GM23248 (cell line): ENCODE measurements at regions not wholly inside any gene's neighbourhood (a gene's known extent, or its start where the extent isn't known, plus 50 kb on each side); places are given as distances from the start of the nearest gene placed in this dataset.

ENCODE experiments used
- DNase-seq: peaks from one replicate; pipeline ENCODE4 v3.0.0-alpha.2; 2015
- H2AFZ ChIP-seq: fragments of 200-600 bp; sonication (generic); 2 replicates; pipeline ENCODE4 v1.6.1; 2016; ENCODE audit warnings: antibody characterized with exemption
- H3F3A ChIP-seq: fragments of 200-600 bp; sonication (generic); 2 replicates; pipeline ENCODE4 v1.6.1; 2016; ENCODE audit warnings: mild to moderate bottlenecking, antibody characterized with exemption, mixed run types; ENCODE audit not compliant: insufficient read depth
- H3K27ac ChIP-seq: fragments of 200-600 bp; sonication (generic); 2 replicates; pipeline ENCODE4 v1.5.1; 2016; ENCODE audit warnings: mild to moderate bottlenecking
- H3K27me3 ChIP-seq: fragments of 200-600 bp; sonication (generic); replicated peaks from 2 replicates; pipeline ENCODE4 v1.6.1; 2016; ENCODE audit warnings: mild to moderate bottlenecking; ENCODE audit not compliant: insufficient read depth
- H3K36me3 ChIP-seq: fragments of 200-600 bp; sonication (generic); 2 replicates; pipeline ENCODE4 v1.6.1; 2016; ENCODE audit warnings: low read depth, mild to moderate bottlenecking
- H3K4me1 ChIP-seq: fragments of 200-600 bp; sonication (generic); 2 replicates; pipeline ENCODE4 v1.6.1; 2016; ENCODE audit warnings: mild to moderate bottlenecking; ENCODE audit not compliant: insufficient read depth
- H3K4me2 ChIP-seq: fragments of 200-600 bp; sonication (generic); one replicate; pipeline ENCODE4 v1.6.1; 2016; ENCODE audit warnings: mild to moderate bottlenecking; ENCODE audit not compliant: unreplicated experiment
- H3K4me3 ChIP-seq: fragments of 200-600 bp; sonication (generic); 2 replicates; pipeline ENCODE4 v1.5.1; 2016; ENCODE audit warnings: mild to moderate bottlenecking
- H3K79me2 ChIP-seq: fragments of 200-600 bp; sonication (generic); 2 replicates; pipeline ENCODE4 v1.6.1; 2016; ENCODE audit warnings: mild to moderate bottlenecking; ENCODE audit not compliant: insufficient read depth
- H3K9ac ChIP-seq: fragments of 200-600 bp; sonication (generic); 2 replicates; pipeline ENCODE4 v1.6.1; 2016; ENCODE audit warnings: mild to moderate bottlenecking
- H3K9me2 ChIP-seq: fragments of 200-600 bp; sonication (generic); 2 replicates; pipeline ENCODE4 v1.6.1; 2016; ENCODE audit warnings: mixed run types, mild to moderate bottlenecking, moderate library complexity; ENCODE audit not compliant: insufficient read depth
- H3K9me3 ChIP-seq: fragments of 200-600 bp; sonication (generic); one replicate; pipeline ENCODE4 v1.6.1; 2017; ENCODE audit warnings: low read depth
- H4K20me1 ChIP-seq: fragments of 200-600 bp; sonication (generic); 2 replicates; pipeline ENCODE4 v1.6.0; 2016; ENCODE audit not compliant: insufficient read depth
- EZH2 ChIP-seq: fragments of 200-600 bp; sonication (generic); IDR thresholded peaks from 2 replicates; pipeline ENCODE4 v1.6.1; 2018; ENCODE audit warnings: antibody characterized with exemption, mild to moderate bottlenecking; ENCODE audit not compliant: insufficient read depth, poor library complexity, severe bottlenecking
- EZH2phosphoT487 ChIP-seq: fragments of 200-600 bp; sonication (generic); IDR thresholded peaks from 2 replicates; pipeline ENCODE4 v1.6.1; 2018; ENCODE audit warnings: antibody characterized with exemption, moderate library complexity, mild to moderate bottlenecking, low read depth; ENCODE audit not compliant: insufficient read depth
- WGBS, 2 experiments: methylation state at CpG; one replicate each; pipeline ENCODE4 v1.1.6; 2015 to 2017; ENCODE audit warnings: low lambda C conversion rate in 2 of 2, low coverage in 1 of 2; ENCODE audit errors: missing lambda C conversion rate in 2 of 2; 5-methylcytosine and 5-hydroxymethylcytosine counted together
- in situ Hi-C: fragments of 300-500 bp; cut with MboI; formaldehyde crosslinking; loops from 2 replicates; pipeline ENCODE4 v1.15.0; 2020

GRCh38 chr11:134559602-134559962 is 147.5 kb upstream of the B3GAT1 start:
- Histone ChIP-seq H3K4me2 (no peak overlapping the region), H3K79me2 (no peaks in the 10 kb centered on the region), H3K9ac (no peak overlapping the region), H3K9me2 (no peaks in the 10 kb centered on the region), H3K4me1 (no peaks in the 10 kb centered on the region), H3K27me3 (no peaks in the 10 kb centered on the region), H3K36me3 (no peaks in the 10 kb centered on the region), H3K4me3 (no peak overlapping the region), H3K9me3 (no peaks in the 10 kb centered on the region), H2AFZ (no peak overlapping the region), H3F3A (no peaks in the 10 kb centered on the region), H4K20me1 (no peaks in the 10 kb centered on the region), H3K27ac (no peak overlapping the region)
- DNase-seq = no peak
- TF ChIP-seq EZH2 (no peak), EZH2phosphoT487 (no peak)
- in situ Hi-C loops = no loop called here
- WGBS, 2 experiments = 8 to 9% methylated on average over 9 of the region's 9 CpGs

- H3F3A ChIP-seq = no peaks in the 10 kb centered on the region
- WGBS, 2 experiments = 16 to 25% methylated on average over 9 to 16 of the region's 16 CpGs
- TF ChIP-seq EZH2phosphoT487 (no peak), EZH2 (no peak)
- H3K9me2 ChIP-seq = no peaks in the 10 kb centered on the region
- no peak overlapping the region for H3K4me3 ChIP-seq
- no peak for DNase-seq
- H3K27me3 ChIP-seq = no peaks in the 10 kb centered on the region
- in situ Hi-C loops = no loop called here
- H3K4me1 ChIP-seq = no peaks in the 10 kb centered on the region
- H4K20me1 ChIP-seq = no peaks in the 10 kb centered on the region
- H2AFZ ChIP-seq = no peak overlapping the region
- no peaks in the 10 kb centered on the region for H3K9me3 ChIP-seq
- H3K79me2 ChIP-seq = no peaks in the 10 kb centered on the region
- H3K4me2 ChIP-seq = no peak overlapping the region
- no peaks in the 10 kb centered on the region for H3K36me3 ChIP-seq
- H3K9ac ChIP-seq = no peak overlapping the region
- no peak overlapping the region for H3K27ac ChIP-seq
These were observed 147.0 kb upstream of the B3GAT1 start for GRCh38 chr11:134558916-134559601.

DNA sequence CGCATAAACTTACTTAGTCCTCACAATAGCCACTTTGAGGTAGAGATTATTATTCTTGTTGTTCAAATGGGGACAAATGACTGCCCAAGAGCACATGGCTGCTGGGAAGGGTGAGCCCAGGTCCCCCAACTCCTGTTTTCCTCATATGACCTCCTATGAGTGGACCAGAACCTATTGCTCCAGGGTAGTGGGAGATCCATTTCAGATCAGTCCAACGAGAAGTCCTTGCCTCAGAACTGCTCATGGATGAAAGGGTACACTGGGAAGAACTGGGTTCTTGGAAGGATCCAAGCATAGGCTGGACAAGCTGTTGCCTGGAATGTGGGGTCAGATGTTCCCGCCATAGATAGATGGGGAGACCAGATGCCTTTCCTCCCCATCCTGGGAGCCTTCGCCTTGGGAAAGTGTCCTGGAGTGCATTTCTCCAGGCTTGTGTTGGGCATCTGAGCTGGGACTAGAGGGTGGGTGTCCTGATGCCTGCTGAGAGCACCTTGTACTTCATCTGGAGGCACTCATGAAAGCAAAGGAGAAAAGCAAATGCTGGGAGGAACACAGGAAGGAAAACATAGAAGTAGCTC is 146.3 kb upstream of the B3GAT1 start:
- no peak for DNase-seq
- TF ChIP-seq EZH2phosphoT487 (no peak), EZH2 (no peak)
- H3F3A ChIP-seq = no peaks in the 10 kb centered on the region
- no peaks in the 10 kb centered on the region for H3K9me3 ChIP-seq
- no peak overlapping the region for H3K4me2 ChIP-seq
- no peaks in the 10 kb centered on the region for H3K4me1 ChIP-seq
- H4K20me1 ChIP-seq = no peaks in the 10 kb centered on the region
- H3K27ac ChIP-seq = no peak overlapping the region
- in situ Hi-C loops = no loop called here
- no peak overlapping the region for H3K9ac ChIP-seq
- WGBS, 2 experiments = 17 to 22% methylated on average over 4 of the region's 4 CpGs
- H3K27me3 ChIP-seq = no peaks in the 10 kb centered on the region
- no peaks in the 10 kb centered on the region for H3K9me2 ChIP-seq
- H3K79me2 ChIP-seq = no peaks in the 10 kb centered on the region
- H3K4me3 ChIP-seq = no peak overlapping the region
- no peaks in the 10 kb centered on the region for H3K36me3 ChIP-seq
- H2AFZ ChIP-seq = no peak overlapping the region

GRCh38 chr11:134557571-134558257 is 145.7 kb upstream of the B3GAT1 start:
- Histone ChIP-seq H2AFZ (no peak overlapping the region), H3K27me3 (no peaks in the 10 kb centered on the region), H3K9me2 (no peaks in the 10 kb centered on the region), H3K4me1 (no peaks in the 10 kb centered on the region), H3F3A (no peaks in the 10 kb centered on the region), H3K27ac (no peak overlapping the region), H3K4me2 (no peak overlapping the region), H3K79me2 (no peaks in the 10 kb centered on the region), H3K9ac (no peak overlapping the region), H3K4me3 (no peak overlapping the region), H4K20me1 (no peaks in the 10 kb centered on the region), H3K9me3 (no peaks in the 10 kb centered on the region), H3K36me3 (no peaks in the 10 kb centered on the region)
- TF ChIP-seq EZH2 (no peak), EZH2phosphoT487 (no peak)
- in situ Hi-C loops = no loop called here
- 21 to 24% methylated on average over 6 of the region's 6 CpGs for WGBS, 2 experiments
- DNase-seq = no peak
